ENCODE measurements at regions not wholly inside any gene's neighbourhood (a gene's known extent, or its start where the extent isn't known, plus 50 kb on each side); places are given as distances from the start of the nearest gene placed in this dataset.

DNA sequence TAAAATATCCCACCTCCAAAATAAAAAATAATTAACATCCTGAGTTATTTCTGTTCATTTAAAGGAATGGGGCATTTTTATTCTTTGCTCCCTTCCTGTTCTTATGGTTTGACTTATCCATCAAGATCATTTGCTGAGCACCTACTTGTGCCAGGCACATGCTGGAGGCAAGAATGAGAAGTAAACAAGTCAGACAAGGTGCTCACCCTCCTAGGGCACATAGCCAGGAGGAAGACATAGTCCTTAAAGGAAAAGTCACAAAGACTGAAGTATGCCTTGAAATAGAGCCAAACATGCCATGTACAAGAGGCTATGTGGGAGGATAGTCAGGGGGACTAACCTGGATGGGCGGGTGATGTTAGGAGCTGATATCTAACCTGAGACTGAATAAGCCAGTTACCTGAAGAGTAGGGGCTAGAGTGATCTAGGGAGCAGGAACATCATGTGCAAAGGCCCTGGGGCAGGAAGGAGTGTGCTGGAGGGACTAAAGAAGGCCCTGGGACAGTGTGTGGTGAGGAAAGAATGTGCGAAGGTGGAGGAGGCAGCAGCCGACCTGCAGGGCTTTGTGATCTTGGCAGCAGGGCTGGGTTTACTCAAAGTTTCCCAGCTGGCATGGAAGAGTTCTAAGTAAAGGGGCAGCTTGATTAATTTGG lies 233.5 kb downstream of the MATN1 start:
- no peak overlapping the region for H3K9ac ChIP-seq (ENCODE audit: low read depth in 1 of 2, low read length in 2 of 2)
- H3K4me3 ChIP-seq (ENCODE audit: low read length in 2 of 2) = no peak overlapping the region
- H3K36me3 ChIP-seq (ENCODE audit: control insufficient read depth in 2 of 2, insufficient read depth in 2 of 2, low read length in 2 of 2) = no peaks in the 10 kb centered on the region
- H3K4me1 ChIP-seq (ENCODE audit: control insufficient read depth in 2 of 2, insufficient read depth in 2 of 2, low read length in 2 of 2) = no peaks in the 10 kb centered on the region
- H3K9me3 ChIP-seq (ENCODE audit: control insufficient read depth in 2 of 2, low read length in 2 of 2) = no peaks in the 10 kb centered on the region
- H3K27ac ChIP-seq (ENCODE audit: low read depth in 2 of 2, low read length in 2 of 2) = no peak overlapping the region
- H3K27me3 ChIP-seq (ENCODE audit: control insufficient read depth in 2 of 2, insufficient read depth in 2 of 2, low read length in 2 of 2) = no peaks in the 10 kb centered on the region

DNA sequence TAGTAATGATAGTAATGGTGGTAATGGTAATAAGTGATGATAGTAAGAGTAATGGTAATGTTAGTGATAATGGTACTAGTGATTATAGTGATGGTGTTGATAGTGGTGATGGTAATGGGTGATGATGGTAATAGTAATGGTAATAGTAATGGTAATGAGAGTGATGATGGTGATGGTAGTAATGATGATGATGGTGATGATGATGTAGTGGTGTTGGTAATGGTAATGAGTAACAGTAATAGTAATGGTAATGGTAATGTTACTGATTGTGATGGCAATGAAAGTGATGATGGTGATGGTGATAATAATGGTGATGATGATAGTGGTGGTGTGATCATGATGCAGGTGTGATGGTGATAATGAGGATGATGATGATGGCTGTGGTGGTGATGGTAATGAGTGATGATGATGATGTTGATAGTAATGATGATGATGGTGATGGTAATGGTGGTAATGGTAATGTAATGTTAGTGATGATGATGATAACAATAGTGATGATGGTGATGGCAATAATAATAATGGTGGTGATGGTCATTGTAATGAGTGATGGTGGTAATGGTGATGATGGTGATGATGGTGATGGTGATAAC lies 235.0 kb downstream of the MATN1 start:
- Histone ChIP-seq H3K4me1 (ENCODE audit: control insufficient read depth in 2 of 2, insufficient read depth in 2 of 2, low read length in 2 of 2) (no peaks in the 10 kb centered on the region), H3K36me3 (ENCODE audit: control insufficient read depth in 2 of 2, insufficient read depth in 2 of 2, low read length in 2 of 2) (no peaks in the 10 kb centered on the region), H3K27ac (ENCODE audit: low read depth in 2 of 2, low read length in 2 of 2) (no peak overlapping the region), H3K4me3 (ENCODE audit: low read length in 2 of 2) (no peak overlapping the region), H3K27me3 (ENCODE audit: control insufficient read depth in 2 of 2, insufficient read depth in 2 of 2, low read length in 2 of 2) (no peaks in the 10 kb centered on the region), H3K9me3 (ENCODE audit: control insufficient read depth in 2 of 2, low read length in 2 of 2) (no peaks in the 10 kb centered on the region), H3K9ac (ENCODE audit: low read depth in 1 of 2, low read length in 2 of 2) (no peak overlapping the region)

DNA sequence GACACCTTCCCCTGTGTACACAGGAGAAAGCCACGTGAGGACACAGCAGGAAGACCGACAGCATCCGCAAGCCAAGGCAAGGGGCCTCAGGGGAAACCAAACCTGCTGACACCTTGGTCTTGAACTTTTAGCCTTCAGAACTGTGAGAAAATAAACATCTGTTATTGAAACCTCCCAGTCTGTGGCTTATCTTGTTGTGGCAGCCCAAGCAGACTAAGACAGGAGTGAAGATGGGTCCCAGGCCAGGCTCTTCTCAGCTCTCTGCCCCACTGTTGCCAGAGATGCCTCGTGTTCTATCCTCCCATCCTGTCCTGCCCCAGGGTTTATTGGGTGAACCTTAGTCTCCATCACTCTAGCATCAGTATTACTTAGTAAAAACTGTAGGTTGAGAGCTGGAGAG lies 236.3 kb downstream of the MATN1 start:
- Histone ChIP-seq H3K27ac (ENCODE audit: low read depth in 2 of 2, low read length in 2 of 2) (no peak overlapping the region), H3K9ac (ENCODE audit: low read depth in 1 of 2, low read length in 2 of 2) (no peak overlapping the region), H3K9me3 (ENCODE audit: control insufficient read depth in 2 of 2, low read length in 2 of 2) (peaks cover 2 to 3% of the 10 kb centered on the region in 2 donors), H3K4me3 (ENCODE audit: low read length in 2 of 2) (no peak overlapping the region), H3K36me3 (ENCODE audit: control insufficient read depth in 2 of 2, insufficient read depth in 2 of 2, low read length in 2 of 2) (no peaks in the 10 kb centered on the region), H3K27me3 (ENCODE audit: control insufficient read depth in 2 of 2, insufficient read depth in 2 of 2, low read length in 2 of 2) (no peaks in the 10 kb centered on the region), H3K4me1 (ENCODE audit: control insufficient read depth in 2 of 2, insufficient read depth in 2 of 2, low read length in 2 of 2) (no peaks in the 10 kb centered on the region)

DNA sequence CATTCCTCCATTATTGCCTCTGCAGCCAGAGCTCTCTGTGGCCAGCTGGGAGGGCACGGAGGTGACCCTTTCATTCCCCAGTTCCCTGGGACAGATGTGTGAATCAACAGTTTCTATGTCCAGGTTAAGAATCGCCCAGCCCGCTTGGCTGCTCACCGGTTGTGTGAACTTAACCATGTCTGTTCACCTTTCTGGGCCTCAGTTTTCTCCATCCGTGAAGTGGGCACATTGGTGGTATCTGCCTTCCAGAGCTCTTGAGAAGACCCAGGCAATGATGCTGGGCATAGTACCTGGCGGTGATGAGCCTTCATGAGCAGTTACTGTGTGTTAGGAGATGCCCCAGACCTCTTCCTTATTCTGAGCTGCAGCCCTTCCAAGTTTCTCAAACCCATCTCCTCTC lies 238.3 kb downstream of the MATN1 start:
- no peaks in the 10 kb centered on the region for H3K4me1 ChIP-seq (ENCODE audit: control insufficient read depth in 2 of 2, insufficient read depth in 2 of 2, low read length in 2 of 2)
- H3K27ac ChIP-seq (ENCODE audit: low read depth in 2 of 2, low read length in 2 of 2) = no peak overlapping the region
- H3K4me3 ChIP-seq (ENCODE audit: low read length in 2 of 2) = no peak overlapping the region
- H3K36me3 ChIP-seq (ENCODE audit: control insufficient read depth in 2 of 2, insufficient read depth in 2 of 2, low read length in 2 of 2) = no peaks in the 10 kb centered on the region
- no peaks in the 10 kb centered on the region for H3K27me3 ChIP-seq (ENCODE audit: control insufficient read depth in 2 of 2, insufficient read depth in 2 of 2, low read length in 2 of 2)
- peaks cover 9 to 11% of the 10 kb centered on the region in 2 donors for H3K9me3 ChIP-seq (ENCODE audit: control insufficient read depth in 2 of 2, low read length in 2 of 2)
- H3K9ac ChIP-seq (ENCODE audit: low read depth in 1 of 2, low read length in 2 of 2) = no peak overlapping the region

DNA sequence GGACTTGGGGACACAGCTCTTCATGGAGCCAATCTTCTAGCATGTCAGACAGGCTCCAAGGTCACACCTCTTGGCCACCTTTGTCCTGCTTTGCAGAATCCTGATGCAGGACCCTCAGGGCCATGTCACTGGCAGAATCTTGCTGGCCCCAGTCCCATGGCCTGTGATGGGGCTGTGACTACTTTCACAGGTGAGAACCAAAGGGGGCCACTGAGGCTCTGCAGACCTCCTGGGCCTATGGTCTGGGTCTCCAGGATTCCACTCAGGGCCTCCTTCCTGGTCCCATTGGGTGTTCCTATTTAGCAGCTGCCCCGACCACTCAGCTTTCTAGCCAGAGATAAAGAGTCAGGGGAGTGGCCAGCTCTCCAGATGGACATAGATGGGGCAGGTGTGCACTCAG lies 238.7 kb downstream of the MATN1 start:
- no peaks in the 10 kb centered on the region for H3K27me3 ChIP-seq (ENCODE audit: control insufficient read depth in 2 of 2, insufficient read depth in 2 of 2, low read length in 2 of 2)
- H3K4me1 ChIP-seq (ENCODE audit: control insufficient read depth in 2 of 2, insufficient read depth in 2 of 2, low read length in 2 of 2) = no peaks in the 10 kb centered on the region
- H3K9me3 ChIP-seq (ENCODE audit: control insufficient read depth in 2 of 2, low read length in 2 of 2) = peaks cover 9 to 11% of the 10 kb centered on the region in 2 donors
- no peaks in the 10 kb centered on the region for H3K36me3 ChIP-seq (ENCODE audit: control insufficient read depth in 2 of 2, insufficient read depth in 2 of 2, low read length in 2 of 2)
- no peak overlapping the region for H3K4me3 ChIP-seq (ENCODE audit: low read length in 2 of 2)
- H3K27ac ChIP-seq (ENCODE audit: low read depth in 2 of 2, low read length in 2 of 2) = no peak overlapping the region
- H3K9ac ChIP-seq (ENCODE audit: low read depth in 1 of 2, low read length in 2 of 2) = no peak overlapping the region

DNA sequence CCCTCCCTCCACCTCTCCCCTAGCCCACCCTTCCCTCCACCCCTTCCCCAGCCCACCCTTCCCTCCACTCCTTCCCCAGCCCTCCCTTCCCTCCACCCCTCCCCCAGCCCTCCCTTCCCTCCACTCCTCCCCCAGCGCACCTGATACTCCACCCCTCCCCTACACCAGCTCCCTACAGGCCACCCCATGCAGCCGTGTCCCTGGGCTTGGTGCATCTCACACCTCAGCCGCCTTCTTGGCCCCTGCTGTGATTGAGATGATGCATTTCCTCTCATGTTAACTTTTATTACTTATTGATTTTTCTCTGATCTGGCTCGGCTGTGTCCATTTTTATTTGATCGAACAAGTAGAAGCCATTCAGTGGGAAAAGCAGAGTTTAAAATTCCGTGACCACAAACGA lies 243.8 kb downstream of the MATN1 start:
- H3K9ac ChIP-seq (ENCODE audit: low read depth in 1 of 2, low read length in 2 of 2) = no peak overlapping the region
- no peak overlapping the region for H3K4me3 ChIP-seq (ENCODE audit: low read length in 2 of 2)
- H3K36me3 ChIP-seq (ENCODE audit: control insufficient read depth in 2 of 2, insufficient read depth in 2 of 2, low read length in 2 of 2) = no peaks in the 10 kb centered on the region
- peaks cover 9 to 11% of the 10 kb centered on the region in 2 donors for H3K9me3 ChIP-seq (ENCODE audit: control insufficient read depth in 2 of 2, low read length in 2 of 2)
- no peak overlapping the region for H3K27ac ChIP-seq (ENCODE audit: low read depth in 2 of 2, low read length in 2 of 2)
- H3K4me1 ChIP-seq (ENCODE audit: control insufficient read depth in 2 of 2, insufficient read depth in 2 of 2, low read length in 2 of 2) = no peaks in the 10 kb centered on the region
- no peaks in the 10 kb centered on the region for H3K27me3 ChIP-seq (ENCODE audit: control insufficient read depth in 2 of 2, insufficient read depth in 2 of 2, low read length in 2 of 2)

DNA sequence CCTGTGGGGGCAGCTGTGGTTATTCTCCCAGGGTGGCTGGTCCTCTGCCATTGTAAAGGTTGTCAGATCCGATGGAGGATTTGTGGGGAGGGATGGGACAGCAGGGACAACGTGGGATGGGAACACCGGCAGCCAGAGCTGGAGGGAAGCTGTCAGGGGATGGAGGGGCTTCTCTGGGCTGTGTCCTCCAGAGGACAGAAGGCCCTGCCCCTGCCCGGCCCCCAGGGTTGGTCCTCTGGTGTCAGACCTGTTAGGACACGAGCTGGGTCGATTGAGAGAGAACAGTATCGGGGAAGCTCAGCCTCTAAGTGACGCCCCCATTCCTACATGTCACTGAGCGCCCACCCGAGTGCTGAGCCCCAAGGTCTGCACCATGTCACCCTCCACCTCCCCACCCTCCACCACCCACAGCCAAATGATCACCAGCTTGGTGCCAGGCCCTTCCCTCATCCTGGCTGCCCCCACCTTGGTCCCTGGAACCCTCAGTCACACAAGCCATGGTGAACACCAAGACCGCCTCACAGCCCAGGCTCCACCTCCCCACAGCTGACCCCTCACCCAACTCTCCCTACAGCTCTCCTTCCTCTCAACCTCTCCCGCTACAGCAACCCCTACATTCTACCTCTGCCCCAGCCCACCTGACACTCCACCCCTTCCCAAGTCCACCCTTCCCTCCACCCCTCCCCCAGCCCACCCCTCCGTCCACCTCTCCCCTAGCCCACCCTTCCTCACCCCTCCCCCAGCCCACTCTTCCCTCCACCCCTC lies 244.4 kb downstream of the MATN1 start:
- no peaks in the 10 kb centered on the region for H3K4me1 ChIP-seq (ENCODE audit: control insufficient read depth in 2 of 2, insufficient read depth in 2 of 2, low read length in 2 of 2)
- no peaks in the 10 kb centered on the region for H3K36me3 ChIP-seq (ENCODE audit: control insufficient read depth in 2 of 2, insufficient read depth in 2 of 2, low read length in 2 of 2)
- H3K27me3 ChIP-seq (ENCODE audit: control insufficient read depth in 2 of 2, insufficient read depth in 2 of 2, low read length in 2 of 2) = no peaks in the 10 kb centered on the region
- peaks cover 9 to 11% of the 10 kb centered on the region in 2 donors for H3K9me3 ChIP-seq (ENCODE audit: control insufficient read depth in 2 of 2, low read length in 2 of 2)
- no peak overlapping the region for H3K4me3 ChIP-seq (ENCODE audit: low read length in 2 of 2)
- H3K9ac ChIP-seq (ENCODE audit: low read depth in 1 of 2, low read length in 2 of 2) = no peak overlapping the region
- no peak overlapping the region for H3K27ac ChIP-seq (ENCODE audit: low read depth in 2 of 2, low read length in 2 of 2)

DNA sequence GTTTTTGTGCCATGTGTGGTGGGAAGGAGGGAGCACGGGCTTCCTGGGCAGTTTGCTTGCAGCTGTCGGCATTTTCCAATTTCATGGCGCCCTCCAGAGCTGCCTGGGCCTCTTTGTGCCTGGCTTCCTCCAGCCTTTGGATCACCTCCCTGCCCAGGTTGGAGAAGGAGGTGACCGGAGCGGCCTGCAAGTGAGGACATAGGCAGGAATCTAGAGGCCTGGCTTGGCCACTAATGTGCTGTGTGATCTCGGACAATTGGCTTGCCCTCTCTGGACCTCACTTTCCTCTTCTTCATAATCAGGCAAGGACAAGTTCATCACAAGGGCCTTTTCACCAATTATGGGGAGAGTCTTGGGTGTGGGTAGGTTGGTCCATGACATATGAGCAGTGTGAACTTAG lies 245.1 kb downstream of the MATN1 start:
- H3K9me3 ChIP-seq (ENCODE audit: control insufficient read depth in 2 of 2, low read length in 2 of 2) = peaks cover 9 to 11% of the 10 kb centered on the region in 2 donors
- no peaks in the 10 kb centered on the region for H3K4me1 ChIP-seq (ENCODE audit: control insufficient read depth in 2 of 2, insufficient read depth in 2 of 2, low read length in 2 of 2)
- no peak overlapping the region for H3K9ac ChIP-seq (ENCODE audit: low read depth in 1 of 2, low read length in 2 of 2)

DNA sequence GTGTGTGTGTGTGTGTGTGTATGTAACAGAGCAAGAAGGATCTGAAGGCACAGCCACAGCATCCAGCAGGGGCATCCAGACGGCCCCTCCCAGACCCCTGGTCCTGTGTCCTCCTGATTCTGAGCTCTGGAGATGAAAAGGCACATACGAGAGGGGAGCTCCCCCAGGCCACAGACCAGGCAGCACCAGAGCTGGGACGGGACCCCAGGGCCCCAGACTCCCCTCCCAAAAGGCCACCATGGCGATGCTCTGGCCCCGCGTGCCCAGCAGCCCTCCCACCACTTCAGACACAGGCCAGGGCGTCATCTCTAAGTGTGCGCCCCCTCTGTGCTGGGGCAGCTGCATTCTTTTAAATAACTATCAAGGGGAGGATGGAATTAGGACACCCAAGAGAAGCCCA lies 245.8 kb downstream of the MATN1 start:
- H3K9ac ChIP-seq (ENCODE audit: low read depth in 1 of 2, low read length in 2 of 2) = no peak overlapping the region
- no peaks in the 10 kb centered on the region for H3K27me3 ChIP-seq (ENCODE audit: control insufficient read depth in 2 of 2, insufficient read depth in 2 of 2, low read length in 2 of 2)
- H3K4me1 ChIP-seq (ENCODE audit: control insufficient read depth in 2 of 2, insufficient read depth in 2 of 2, low read length in 2 of 2) = no peaks in the 10 kb centered on the region
- H3K36me3 ChIP-seq (ENCODE audit: control insufficient read depth in 2 of 2, insufficient read depth in 2 of 2, low read length in 2 of 2) = no peaks in the 10 kb centered on the region
- H3K27ac ChIP-seq (ENCODE audit: low read depth in 2 of 2, low read length in 2 of 2) = no peak overlapping the region
- H3K4me3 ChIP-seq (ENCODE audit: low read length in 2 of 2) = no peak overlapping the region
- H3K9me3 ChIP-seq (ENCODE audit: control insufficient read depth in 2 of 2, low read length in 2 of 2) = peaks cover 9 to 10% of the 10 kb centered on the region in 2 donors

More for the DNA sequence above, 245.1 kb downstream of the MATN1 start:
- Histone ChIP-seq H3K36me3 (ENCODE audit: control insufficient read depth in 2 of 2, insufficient read depth in 2 of 2, low read length in 2 of 2) (no peaks in the 10 kb centered on the region), H3K4me3 (ENCODE audit: low read length in 2 of 2) (no peak overlapping the region), H3K27ac (ENCODE audit: low read depth in 2 of 2, low read length in 2 of 2) (no peak overlapping the region), H3K27me3 (ENCODE audit: control insufficient read depth in 2 of 2, insufficient read depth in 2 of 2, low read length in 2 of 2) (no peaks in the 10 kb centered on the region)

DNA sequence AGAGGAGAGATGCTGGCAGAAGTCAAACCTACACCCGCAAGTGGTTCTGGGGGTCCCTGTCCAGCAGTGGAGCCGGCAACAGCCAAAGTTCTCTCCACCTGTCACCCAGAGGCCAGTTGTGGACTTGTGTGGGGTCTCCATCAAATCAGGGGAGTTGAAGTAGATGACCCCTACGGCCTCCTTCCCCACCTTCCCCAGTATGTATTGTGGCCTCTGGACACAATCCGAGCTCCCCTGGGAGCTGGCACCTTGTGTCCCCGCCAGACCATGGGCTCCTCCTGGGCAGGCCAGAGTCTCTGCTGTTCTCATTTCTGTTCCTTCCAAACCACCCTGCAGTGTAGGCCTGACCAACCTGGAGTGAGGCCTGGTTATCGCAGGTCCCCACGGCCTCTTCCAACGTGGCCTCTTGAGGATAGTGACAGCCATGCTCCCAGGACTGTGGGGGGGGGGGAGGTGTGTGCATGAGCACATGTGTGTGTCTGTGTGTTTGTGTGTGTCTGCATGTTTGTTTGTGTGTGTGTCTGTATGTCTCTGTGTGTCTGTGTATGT lies 246.4 kb downstream of the MATN1 start:
- Histone ChIP-seq H3K9me3 (ENCODE audit: control insufficient read depth in 2 of 2, low read length in 2 of 2) (peaks cover 6 to 7% of the 10 kb centered on the region in 2 donors), H3K9ac (ENCODE audit: low read depth in 1 of 2, low read length in 2 of 2) (no peak overlapping the region), H3K36me3 (ENCODE audit: control insufficient read depth in 2 of 2, insufficient read depth in 2 of 2, low read length in 2 of 2) (no peaks in the 10 kb centered on the region), H3K4me1 (ENCODE audit: control insufficient read depth in 2 of 2, insufficient read depth in 2 of 2, low read length in 2 of 2) (no peaks in the 10 kb centered on the region), H3K27ac (ENCODE audit: low read depth in 2 of 2, low read length in 2 of 2) (no peak overlapping the region), H3K27me3 (ENCODE audit: control insufficient read depth in 2 of 2, insufficient read depth in 2 of 2, low read length in 2 of 2) (no peaks in the 10 kb centered on the region), H3K4me3 (ENCODE audit: low read length in 2 of 2) (no peak overlapping the region)

Measured in mucosa of rectum (tissue), 2 donors.